NCI-H1694 treated with DMSO at 0.1 percent for 48 hours (cell line): ENCODE measurements at regions not wholly inside any gene's neighbourhood (a gene's known extent, or its start where the extent isn't known, plus 50 kb on each side); places are given as distances from the start of the nearest gene placed in this dataset.
"Not testable (repeated sequence)": the region's sequence is repeated elsewhere in the genome, so short reads cannot be mapped to it uniquely, and the experiment has no call there.

Experiments
- DNase-seq: peaks from one replicate; lab custom pipeline; 2025; lab: John Stamatoyannopoulos, UW

DNA sequence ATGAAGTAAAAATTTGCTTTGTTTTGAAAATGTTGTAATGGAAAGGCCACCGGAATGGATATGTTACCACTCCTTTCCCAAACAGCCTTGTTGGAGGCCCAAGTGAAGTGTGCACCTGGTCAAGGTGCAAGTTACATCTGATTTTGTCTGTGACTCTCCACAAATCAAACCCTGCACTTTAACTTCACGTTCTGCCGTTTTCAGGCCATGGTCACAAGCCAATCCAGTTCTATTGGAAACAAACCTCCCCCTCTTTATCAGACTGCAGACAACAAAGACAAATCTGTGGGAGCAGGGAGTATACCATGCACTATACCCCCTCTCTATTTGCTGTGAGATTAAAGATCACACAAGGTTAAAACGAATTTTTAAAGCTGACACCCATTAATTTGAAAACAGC is 155.6 kb upstream of the RFC3 start:
- no peak for DNase-seq

DNA sequence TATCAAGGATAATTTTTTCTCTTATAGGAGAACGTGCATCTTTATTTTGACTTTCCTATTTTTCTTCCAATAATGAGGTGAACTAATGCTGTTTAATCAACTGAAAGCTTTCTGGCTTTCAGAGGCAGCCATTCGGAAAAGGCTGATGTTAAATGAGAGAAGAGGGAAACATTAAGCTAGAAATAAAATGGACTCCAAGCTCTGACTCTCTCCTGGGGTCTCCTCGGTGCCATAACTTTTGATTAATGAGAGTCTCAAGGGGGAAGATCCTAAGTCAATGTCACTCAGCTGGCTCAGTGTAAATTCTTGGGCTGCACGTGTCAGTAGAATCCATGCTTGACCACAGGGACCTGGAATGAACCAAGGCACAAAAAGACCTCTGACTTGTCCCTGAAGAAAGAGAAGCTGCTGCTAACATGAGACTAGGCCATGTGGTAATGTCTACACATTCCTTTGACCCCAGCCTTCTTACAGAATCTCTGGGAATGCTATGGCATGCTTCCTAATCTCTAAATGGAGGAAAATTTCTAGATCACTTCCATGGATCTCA is 152.2 kb upstream of the RFC3 start:
- no peak for DNase-seq

DNA sequence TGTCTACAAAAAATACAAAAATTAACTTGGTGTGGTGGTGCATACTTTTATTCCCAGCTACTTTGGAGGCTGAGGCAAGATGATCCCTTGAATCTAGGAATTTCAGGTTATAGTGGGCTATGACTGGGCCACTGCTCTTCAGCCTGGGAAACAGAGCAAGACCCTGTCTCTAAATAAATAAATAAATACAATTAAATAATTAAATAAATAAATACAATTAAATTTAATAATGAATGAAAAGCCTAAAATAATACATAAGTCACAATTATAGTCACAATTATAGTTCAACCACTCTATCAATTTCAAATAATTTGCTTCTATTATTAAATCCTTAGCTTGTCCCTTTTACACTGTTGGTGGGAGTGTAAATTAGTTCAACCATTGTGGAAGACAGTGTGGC is 146.4 kb upstream of the RFC3 start:
- no peak for DNase-seq

DNA sequence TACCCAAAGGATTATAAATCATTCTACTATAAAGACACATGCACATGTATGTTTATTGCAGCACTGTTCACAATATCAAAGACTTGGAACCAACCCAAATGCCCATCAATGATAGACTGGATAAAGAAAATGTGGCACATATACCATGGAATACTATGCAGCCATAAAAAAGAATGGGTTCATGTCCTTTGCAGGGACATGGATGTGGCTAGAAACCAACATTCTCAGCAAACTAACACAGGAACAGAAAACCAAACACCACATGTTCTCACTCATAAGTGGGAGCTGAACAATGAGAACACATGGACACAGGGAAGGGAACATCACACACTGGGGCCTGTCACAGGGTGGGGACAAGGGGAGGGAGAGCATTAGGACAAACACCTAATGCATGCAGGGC is 145.9 kb upstream of the RFC3 start:
- not testable (repeated sequence) for DNase-seq

DNA sequence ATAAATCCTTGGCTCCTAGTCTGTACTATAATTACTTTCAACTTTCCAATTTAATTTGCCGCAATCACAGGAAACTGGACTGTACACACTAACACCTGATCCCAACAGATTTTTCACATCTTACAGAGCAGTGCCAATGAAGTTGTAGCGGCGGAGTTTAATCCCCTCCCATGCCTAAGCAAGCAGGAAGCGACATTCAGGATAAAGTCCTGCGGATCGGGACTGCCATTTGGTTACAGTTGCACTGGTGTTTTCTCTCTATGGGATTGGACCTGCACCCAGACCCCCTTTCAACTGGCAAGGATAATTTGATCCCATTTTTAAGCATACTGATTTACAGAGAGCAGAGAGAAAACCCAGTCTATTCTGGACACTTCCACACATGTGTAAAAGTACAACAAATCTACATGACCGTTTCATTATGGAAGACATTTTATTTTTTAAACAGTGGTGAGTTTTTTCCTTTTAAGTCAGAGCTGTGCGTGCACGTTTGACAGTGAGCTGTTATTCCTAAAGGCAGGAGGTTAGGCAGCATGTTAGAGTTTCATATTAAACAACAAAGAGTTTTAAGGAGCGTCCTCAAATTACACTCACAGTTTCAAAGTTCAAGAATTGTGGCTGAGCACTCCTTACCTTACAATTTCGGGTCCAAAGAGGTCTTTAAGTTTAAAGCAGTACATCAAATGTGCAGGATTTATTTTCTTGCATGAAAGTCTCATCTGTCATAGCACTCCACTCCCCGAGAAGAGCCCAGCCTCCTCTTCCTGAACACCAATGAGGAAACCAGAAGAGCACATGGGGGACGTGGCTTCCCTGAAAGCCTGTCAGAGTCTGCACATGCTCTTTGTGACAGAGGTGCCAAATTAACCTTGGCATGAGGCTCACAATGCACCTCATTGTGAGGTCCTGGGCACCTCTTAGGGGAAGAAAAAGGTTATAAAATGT is 141.6 kb upstream of the RFC3 start:
- no peak for DNase-seq

DNA sequence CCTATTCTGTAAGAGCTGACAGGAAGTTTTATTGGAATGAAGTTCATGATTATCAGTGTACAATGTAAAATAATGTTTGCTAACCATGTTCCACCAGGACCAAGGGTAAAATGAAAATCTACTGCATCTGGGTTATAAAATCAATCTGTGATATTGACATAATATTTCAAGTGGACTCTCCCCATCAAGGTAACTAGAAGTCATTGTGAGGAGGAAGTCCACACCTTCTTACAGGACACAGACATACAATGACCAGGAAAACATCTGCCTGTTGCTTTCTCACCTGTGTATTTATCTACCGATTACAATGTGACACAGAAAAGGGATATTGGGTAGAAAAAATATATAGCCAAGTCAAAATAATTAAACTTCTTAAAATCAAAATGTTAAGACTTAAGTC is 140.7 kb upstream of the RFC3 start:
- no peak for DNase-seq

DNA sequence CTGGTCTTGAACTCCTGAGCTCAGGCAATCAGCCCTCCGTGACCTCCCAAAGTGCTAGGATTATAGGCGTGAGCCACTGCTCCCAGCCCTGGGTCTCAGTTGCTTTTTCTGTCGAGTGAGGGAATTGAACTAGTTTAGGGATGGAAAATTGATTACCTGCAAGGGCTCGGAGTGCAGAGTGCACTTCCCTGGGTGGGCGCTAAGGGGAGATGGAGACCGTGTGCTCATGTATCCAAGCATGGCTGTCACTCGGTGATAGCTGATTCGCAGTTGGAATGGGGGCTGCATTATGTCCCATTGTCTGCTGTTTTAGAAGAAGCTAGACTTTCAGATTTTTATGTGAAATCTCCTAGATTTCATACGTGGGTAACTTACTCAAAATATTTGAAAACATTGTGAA is 139.9 kb upstream of the RFC3 start:
- no peak for DNase-seq

DNA sequence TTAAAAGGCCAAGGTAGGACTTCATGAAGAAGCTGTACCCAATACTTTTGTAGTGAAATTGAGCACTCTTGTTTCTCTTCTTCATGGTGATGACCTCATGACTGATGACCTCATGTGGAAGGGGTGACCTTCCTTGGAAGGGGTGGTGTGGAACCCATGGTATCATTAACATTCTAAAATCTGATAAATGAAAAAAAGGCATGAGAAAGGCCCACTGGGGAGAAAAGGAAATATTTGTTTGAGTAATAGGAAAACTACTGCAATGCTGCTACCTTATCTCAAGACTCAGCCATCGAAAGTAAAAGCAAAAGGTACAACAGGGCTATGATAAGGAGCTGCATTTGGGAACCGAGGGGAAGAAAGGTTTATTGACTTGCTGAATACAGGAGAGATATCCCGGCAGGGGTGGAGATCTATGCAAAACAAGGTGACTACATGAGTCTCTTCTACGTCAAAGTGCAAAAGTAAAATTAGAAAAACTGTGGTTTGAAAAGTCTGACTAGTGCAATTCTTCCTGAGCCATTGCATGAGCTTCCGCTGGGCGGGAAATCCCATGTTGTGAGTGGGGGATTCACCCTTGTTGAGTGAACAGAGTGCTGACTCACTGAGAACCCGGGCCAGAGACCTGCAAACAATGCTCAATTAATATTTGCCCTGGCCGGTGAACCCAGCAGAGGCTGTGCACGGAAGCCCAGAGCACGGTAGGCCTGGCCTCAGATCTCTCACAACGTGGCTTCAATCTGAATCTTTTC is 138.9 kb upstream of the RFC3 start:
- DNase-seq: no peak

DNA sequence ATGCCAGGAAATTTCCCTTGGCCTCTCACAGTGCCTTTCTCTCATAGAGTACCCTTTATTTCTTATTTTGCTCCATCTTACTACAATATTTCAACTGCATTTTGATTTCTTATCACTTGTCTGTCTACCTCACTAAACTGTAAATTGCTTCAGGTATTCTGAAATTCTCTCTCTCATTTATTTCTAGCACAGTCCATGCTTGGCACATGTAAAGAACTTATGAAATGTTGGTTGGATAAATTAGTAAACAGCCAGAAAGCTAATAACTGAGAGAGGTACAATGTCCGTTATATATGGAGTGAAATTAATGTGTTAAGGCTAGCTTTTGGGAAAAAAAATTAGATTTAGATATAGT is 138.3 kb upstream of the RFC3 start:
- no peak for DNase-seq

DNA sequence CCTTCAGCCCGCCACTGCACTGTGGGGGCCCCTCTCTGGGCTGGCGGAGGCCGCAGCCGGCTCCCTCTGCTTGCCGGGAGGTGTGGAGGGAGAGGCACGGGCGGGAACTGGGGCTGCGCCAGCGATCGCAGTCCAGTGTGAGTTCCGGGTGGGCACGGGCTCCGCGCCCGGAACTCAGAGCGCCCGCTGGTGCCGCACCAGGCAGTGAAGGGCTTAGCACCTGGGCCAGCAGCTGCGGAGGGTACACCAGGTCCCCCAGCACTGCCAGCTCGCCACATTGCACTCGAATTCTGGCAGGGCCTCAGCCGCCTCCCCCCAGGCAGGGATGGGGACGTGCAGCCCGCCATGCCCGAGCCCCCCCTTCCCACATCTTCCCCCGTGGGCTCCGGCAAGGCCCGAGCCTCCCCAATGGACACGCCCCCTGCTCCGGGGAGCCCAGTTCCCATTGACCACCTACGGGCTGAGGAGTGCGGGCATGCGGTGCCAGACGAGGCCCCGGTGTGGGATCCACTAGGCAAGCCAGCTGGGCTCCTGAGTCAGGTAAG is 135.9 kb upstream of the RFC3 start:
- no peak for DNase-seq

DNA sequence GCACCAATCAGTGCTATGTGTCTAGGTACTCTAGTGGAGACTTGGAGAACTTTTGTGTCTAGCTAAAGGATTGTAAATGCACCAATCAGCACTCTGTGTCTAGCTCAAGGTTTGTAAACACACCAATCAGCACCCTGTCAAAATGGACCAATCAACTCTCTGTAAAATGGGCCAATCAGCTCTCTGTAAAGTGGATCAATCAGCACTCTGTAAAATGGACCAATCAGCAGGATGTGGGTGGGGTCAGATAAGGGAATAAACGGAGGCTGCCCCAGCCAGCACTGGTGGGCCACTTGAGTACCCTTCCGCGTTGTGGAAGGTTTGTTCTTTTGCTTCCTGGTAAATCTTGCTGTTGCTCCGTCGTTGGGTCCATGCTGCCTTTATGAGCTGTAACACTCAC is 135.3 kb upstream of the RFC3 start:
- DNase-seq: not testable (repeated sequence)

DNA sequence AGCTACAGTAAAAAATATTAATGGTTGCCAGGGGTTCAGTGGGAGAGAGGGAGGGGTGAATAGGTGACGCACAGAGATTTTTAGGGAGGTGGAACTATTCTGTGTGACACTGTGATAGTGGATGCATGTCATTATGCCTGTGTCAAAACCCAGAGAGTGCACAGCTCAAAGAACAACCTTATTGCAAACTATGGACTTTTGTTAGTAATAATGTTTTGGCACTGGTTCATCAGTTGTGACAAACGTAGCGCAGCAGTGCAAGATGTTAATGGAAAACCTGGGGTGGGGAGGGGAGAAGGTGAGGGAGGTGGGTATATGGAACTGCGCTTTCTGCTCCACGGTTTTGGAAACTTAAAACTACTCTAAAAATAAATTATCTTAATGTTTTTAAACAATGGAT is 134.6 kb upstream of the RFC3 start:
- no peak for DNase-seq

DNA sequence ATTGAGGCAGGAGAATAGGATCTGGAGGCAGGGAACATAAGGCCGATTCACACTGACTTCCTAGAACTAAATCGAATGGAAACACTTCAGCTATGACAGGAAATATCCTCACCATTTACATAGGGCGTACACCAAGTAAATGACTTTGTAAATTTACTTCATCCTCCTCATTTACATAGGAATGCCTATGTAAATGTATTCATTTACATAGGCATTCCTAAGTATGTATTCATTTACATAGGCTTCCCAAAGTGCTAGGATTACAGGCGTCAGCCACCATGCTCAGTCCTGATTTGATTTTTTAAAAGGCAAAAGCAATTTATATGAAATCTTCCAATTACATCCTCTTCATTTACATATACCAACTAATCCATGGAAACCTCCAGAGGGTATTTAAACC is 133.1 kb upstream of the RFC3 start:
- DNase-seq: no peak

DNA sequence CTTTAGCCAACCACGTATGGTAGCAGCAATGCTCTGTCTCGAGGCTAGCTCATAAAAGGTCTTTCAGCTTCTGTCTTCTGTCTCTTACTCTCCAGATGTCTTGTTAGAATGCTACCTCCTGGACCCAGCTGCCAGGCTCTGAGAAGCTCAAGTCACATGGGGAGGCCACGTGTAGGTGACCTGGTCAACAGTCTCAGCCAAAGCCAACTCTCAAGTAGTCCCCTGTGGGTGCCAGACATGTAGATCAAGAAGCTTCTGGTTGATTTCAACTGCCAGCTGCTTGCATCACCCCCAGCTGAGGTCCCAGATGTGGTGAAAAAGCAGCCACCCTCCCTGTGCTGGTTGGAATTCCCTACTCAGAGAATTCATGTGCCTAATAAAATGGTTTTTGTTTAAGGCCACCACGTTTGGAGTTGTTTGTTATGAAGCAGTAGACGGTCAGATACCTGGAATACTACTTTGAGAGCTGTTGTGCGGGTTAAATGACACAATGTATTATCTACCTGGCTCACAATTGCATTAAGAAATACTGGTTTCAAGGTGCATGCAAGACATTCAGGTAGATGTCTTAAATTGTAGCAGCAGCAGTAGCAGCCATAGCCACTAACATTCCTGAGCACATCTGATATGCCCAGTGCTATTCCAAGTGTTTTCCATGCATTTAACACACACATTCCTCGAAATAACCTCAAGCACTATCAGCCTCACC is 131.0 kb upstream of the RFC3 start:
- DNase-seq: no peak

DNA sequence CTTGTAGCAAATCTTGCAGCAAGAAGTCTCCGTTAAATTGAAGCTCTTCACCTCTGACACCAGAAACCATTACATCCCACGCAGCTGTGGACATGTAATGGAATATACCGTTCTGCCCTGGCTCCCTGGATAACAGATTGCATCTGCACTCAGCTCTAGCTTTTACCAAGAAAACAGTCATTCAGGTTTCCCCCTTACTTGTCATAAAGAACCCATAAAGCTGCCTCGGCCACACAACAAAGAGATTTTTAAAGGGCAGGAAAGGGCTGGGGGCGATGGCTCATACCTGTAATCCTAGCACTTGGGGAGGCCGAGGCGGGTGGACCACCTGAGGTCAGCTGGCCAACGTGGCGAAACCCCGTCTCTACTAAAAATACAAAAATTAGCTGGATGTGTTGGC is 127.6 kb upstream of the RFC3 start:
- no peak for DNase-seq

DNA sequence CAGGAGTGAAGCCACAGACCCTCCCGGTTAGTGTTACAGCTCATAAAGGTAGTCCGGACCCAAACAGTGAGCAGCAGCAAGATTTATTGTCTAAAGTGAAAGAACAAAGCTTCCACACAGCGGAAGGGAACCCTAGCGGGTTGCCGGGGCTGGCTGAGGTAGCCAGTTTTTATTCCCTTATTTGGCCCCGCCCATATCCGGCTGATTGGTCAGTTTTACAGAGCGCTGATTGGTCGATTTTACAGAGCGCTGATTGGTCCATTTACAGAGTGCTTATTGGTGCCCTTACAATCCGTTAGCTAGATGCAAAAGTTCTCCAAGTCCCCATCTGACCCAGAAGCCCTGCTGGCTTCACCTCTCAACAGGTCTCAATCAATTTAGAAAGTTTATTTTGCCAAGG is 126.0 kb upstream of the RFC3 start:
- no peak for DNase-seq

DNA sequence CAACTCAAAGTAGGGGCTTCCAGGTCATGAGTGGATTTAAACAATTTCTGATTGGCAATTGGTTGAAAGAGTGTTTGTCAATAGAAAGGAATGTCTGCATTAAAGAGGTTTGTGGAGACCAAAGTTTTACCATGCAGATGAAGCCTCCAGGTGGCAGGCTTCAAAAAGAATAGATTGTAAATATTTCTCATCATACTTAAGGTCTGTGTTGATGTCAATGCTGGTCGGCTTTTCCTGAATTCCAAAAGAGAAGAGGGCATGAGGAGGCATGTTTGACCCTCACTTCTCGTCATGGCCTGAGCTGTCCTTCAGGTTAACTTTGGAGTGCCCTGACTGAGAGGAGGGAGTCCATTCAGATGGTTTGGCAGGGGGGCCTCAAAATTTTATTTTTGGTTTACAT is 125.4 kb upstream of the RFC3 start:
- no peak for DNase-seq

DNA sequence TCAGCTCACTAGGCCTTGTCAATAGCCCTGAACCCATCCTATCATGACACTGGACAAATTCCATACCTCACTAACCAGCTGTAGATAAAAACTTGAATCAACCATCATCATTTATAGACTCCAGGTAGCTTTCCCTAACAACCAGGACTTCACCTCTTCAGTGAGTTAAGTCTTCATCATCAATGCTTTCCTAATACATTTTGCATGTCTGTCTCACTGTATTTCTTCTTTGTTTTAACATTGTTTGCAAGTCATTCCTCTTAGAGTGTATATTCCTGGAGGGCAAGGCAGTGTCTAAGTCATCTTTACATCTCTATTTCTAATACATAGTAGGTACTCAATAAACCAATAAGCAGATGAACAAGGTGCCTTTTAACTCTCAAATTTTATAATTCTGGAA is 123.4 kb upstream of the RFC3 start:
- DNase-seq: no peak

DNA sequence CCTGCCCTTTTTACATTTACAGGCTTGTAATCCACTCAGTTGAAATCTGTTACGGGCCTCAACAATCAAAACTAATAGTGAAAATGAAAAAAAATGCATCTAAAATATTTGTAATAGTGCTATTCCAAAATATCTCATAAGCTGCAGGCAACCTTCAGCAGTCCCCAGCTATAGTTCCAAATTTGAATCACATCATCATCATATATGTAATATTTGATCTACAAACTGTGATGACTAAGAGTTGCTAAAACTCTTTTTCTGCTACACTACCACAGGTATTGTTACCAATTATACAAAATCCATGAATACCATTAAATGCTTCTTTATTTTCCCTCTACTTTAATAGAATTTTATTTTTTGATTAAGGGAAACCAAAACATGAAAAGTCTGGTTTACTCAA is 121.4 kb upstream of the RFC3 start:
- DNase-seq: no peak

DNA sequence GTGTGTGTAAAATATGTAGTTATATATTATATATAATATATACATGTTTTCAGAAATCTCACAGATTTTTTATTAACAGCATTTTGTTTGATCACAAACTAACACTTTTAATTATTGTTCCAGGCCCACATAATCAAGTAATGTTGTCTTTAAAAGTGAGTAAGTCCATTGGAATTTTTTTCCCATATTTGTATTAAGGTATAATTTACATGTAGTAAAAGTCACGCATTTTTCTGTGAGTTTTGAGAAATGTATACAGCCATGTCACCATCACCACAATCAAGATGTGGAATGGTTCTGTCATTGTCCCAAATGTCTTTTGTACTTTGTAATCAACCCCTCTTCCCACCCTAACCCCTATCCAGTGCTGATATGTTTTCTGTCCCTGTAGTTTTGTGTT is 120.0 kb upstream of the RFC3 start:
- DNase-seq: no peak

DNA sequence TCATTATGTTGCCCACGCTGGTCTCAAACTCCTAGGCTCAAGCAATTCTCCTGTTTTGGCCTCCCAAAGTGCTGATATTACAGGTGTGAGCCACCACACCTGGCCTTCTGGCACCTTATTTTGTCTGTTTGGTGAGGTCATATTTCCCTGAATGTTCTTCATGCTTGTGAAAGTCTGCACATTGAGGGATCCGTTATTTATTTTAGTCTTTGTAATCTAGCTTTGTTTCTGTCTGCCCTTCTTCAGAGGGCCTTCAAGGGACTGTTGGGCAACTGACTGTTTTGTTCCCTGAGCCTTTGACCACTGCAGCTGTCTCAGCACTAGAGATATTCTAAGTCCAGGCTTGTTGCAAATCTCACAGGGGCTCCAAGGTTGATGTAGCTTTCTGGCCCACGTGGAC is 110.5 kb upstream of the RFC3 start:
- no peak for DNase-seq

DNA sequence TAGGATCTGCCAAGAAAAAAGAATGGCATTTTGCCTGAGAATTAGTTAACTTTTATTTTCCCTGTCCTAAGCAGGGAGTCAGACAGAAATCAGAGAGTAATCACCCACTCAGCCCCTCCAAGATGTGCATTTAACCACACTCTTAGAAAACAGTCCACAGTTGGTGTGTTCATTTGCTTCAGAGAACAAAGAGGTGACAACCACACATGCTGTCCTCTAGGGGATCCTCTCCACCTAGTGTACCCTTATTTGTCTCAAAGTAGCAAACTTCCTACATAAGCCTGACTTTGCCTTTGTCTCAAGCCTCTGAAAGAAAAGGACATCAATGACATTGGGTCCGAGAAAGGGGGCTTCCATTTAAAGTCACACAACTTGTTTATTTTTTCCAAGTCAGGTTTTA is 107.0 kb upstream of the RFC3 start:
- DNase-seq: no peak
